GM19351 (cell line): ENCODE measurements at regions not wholly inside any gene's neighbourhood (a gene's known extent, or its start where the extent isn't known, plus 50 kb on each side); places are given as distances from the start of the nearest gene placed in this dataset.
"Not testable (repeated sequence)": the region's sequence is repeated elsewhere in the genome, so short reads cannot be mapped to it uniquely, and the experiment has no call there.

Experiments used
- ATAC-seq: cut with Tn5 transposase; IDR thresholded peaks from one replicate; pipeline ENCODE4 v1.9.1; 2021; ENCODE audit warnings: mild to moderate bottlenecking, moderate library complexity; ENCODE audit not compliant: unreplicated experiment

GRCh38 chr12:127140864-127141484, 1126.0 kb upstream of the TMEM132C start:
- ATAC-seq: not testable (repeated sequence)

- ATAC-seq: no peak
These were observed 1124.0 kb upstream of the TMEM132C start for GRCh38 chr12:127143020-127143419.

- no peak for ATAC-seq
These were observed 1122.2 kb upstream of the TMEM132C start for GRCh38 chr12:127144770-127145169.

- ATAC-seq: no peak
These were observed 1121.6 kb upstream of the TMEM132C start for GRCh38 chr12:127145241-127145928.

- no peak for ATAC-seq
These were observed 1120.8 kb upstream of the TMEM132C start for GRCh38 chr12:127145929-127146789.

GRCh38 chr12:127146991-127147718, 1119.8 kb upstream of the TMEM132C start:
- ATAC-seq: no peak

GRCh38 chr12:127147724-127148123, 1119.2 kb upstream of the TMEM132C start:
- no peak for ATAC-seq

GRCh38 chr12:127148318-127148717, 1118.7 kb upstream of the TMEM132C start:
- ATAC-seq: no peak

GRCh38 chr12:127149226-127149964, 1117.6 kb upstream of the TMEM132C start:
- ATAC-seq: no peak

- peak; percentile 48 for ATAC-seq
These were observed 1116.9 kb upstream of the TMEM132C start for GRCh38 chr12:127150028-127150427.

GRCh38 chr12:127150479-127150878, 1116.5 kb upstream of the TMEM132C start:
- no peak for ATAC-seq

GRCh38 chr12:127150956-127151355, 1116.0 kb upstream of the TMEM132C start:
- ATAC-seq: no peak

- ATAC-seq: no peak
These were observed 1113.0 kb upstream of the TMEM132C start for GRCh38 chr12:127153996-127154395.

- not testable (repeated sequence) for ATAC-seq
These were observed 1112.1 kb upstream of the TMEM132C start for GRCh38 chr12:127154830-127155229.

- not testable (repeated sequence) for ATAC-seq
These were observed 1110.9 kb upstream of the TMEM132C start for GRCh38 chr12:127155935-127156619.

GRCh38 chr12:127157501-127158366, 1109.2 kb upstream of the TMEM132C start:
- not testable (repeated sequence) for ATAC-seq

GRCh38 chr12:127158385-127159061, 1108.4 kb upstream of the TMEM132C start:
- no peak for ATAC-seq

GRCh38 chr12:127161466-127161865, 1105.5 kb upstream of the TMEM132C start:
- ATAC-seq: no peak
